K562 (cell line): ENCODE measurements at regions not wholly inside any gene's neighbourhood (a gene's known extent, or its start where the extent isn't known, plus 50 kb on each side); places are given as distances from the start of the nearest gene placed in this dataset.

Source experiments
- BACH1 ChIP-seq: fragments of 200-800 bp; sonication (Bioruptor generic); IDR thresholded peaks from 2 replicates; pipeline ENCODE4 v1.6.1; 2016; ENCODE audit warnings: missing genetic modification characterization, missing compliant biosample characterization
- FOXM1 ChIP-seq, 2 experiments: fragments of 450-650 bp in 1 of 2; sonication (generic) in 1 of 2; formaldehyde crosslinking in 1 of 2; IDR thresholded peaks; 2 replicates each; pipeline versions ENCODE4 v1.6.1 to v1.9.0; 2017 to 2022; ENCODE audit warnings: low read depth in 2 of 2, mild to moderate bottlenecking in 2 of 2, missing genetic modification reagents in 1 of 2, moderate library complexity in 1 of 2
- HINFP ChIP-seq: fragments of 450-650 bp; conservative IDR thresholded peaks from 2 replicates; pipeline ENCODE4 v1.6.1; 2016; ENCODE audit warnings: missing genetic modification characterization, low read depth, mild to moderate bottlenecking, control low read depth, missing compliant biosample characterization
- HMG20B ChIP-seq: fragments of 250-450 bp; sonication (Bioruptor Pico); IDR thresholded peaks from 2 replicates; pipeline ENCODE4 v1.5.0; 2021; ENCODE audit warnings: mild to moderate bottlenecking
- MYC ChIP-seq, 2 experiments: fragments of 250-450 bp in 1 of 2; sonication (Bioruptor Pico) in 1 of 2; IDR thresholded peaks; 2 replicates each; pipeline versions ENCODE4 v1.5.1 to v1.6.1; 2012 to 2021; ENCODE audit warnings: low read depth in 2 of 2, borderline replicate concordance in 1 of 2, improper control_type of control experiment in 1 of 2, low read length in 1 of 2, mild to moderate bottlenecking in 1 of 2, moderate library complexity in 1 of 2
- POLR2A ChIP-seq: fragments of 450-650 bp; conservative IDR thresholded peaks from 2 replicates; pipeline ENCODE4 v1.6.1; 2016
- POLR2AphosphoS2 ChIP-seq: IDR thresholded peaks from 2 replicates; pipeline ENCODE4 v1.6.1; 2012; ENCODE audit warnings: low read length, improper control_type of control experiment
- POLR2AphosphoS5 ChIP-seq: IDR thresholded peaks from 2 replicates; pipeline ENCODE4 v1.6.1; 2011; ENCODE audit warnings: mild to moderate bottlenecking, low read depth, low read length, moderate library complexity; ENCODE audit not compliant: control insufficient read depth, insufficient read depth
- RBM34 ChIP-seq: fragments of 200-400 bp; formaldehyde crosslinking; IDR thresholded peaks from 2 replicates; pipeline ENCODE4 v1.6.1; 2018; ENCODE audit warnings: low read length, borderline replicate concordance; ENCODE audit not compliant: insufficient read depth
- RFX5 ChIP-seq: IDR thresholded peaks from 2 replicates; pipeline ENCODE4 v1.6.1; 2011; ENCODE audit warnings: low read depth, mild to moderate bottlenecking, improper control_type of control experiment, low read length
- TCF15 ChIP-seq: fragments of 250-450 bp; sonication (Bioruptor Pico); IDR thresholded peaks from 2 replicates; pipeline ENCODE4 v1.8.0; 2022; ENCODE audit warnings: moderate library complexity, mild to moderate bottlenecking, inconsistent platforms
- ZNF609 ChIP-seq: sonication (generic); formaldehyde crosslinking; IDR thresholded peaks from 2 replicates; pipeline ENCODE4 v1.8.1; 2023; ENCODE audit warnings: missing genetic modification reagents, mild to moderate bottlenecking, borderline replicate concordance

- TF ChIP-seq POLR2AphosphoS2 (no peak), FOXM1 (IDR thresholded peaks at IDR 0.05; ENCODE audit: low read depth) (no peak), FOXM1 (CRISPR knock-in tag; IDR thresholded peaks at IDR 0.05; ENCODE audit: low read depth) (no peak), RBM34 (no peak), POLR2AphosphoS5 (no peak), BACH1 (no peak), HINFP (tag) (no peak), POLR2A (no peak), HMG20B (CRISPR knock-in tag) (no peak), RFX5 (no peak), MYC (IDR thresholded peaks at IDR 0.05; ENCODE audit: low read depth, low read length) (no peak), MYC (CRISPR knock-in tag; IDR thresholded peaks at IDR 0.05; ENCODE audit: borderline replicate concordance, low read depth) (no peak), ZNF609 (no peak), TCF15 (no peak)
Observed at GRCh38 chr3:98982351-98982750, 80.9 kb upstream of the DCBLD2 start.
